ENCODE measurements at regions not wholly inside any gene's neighbourhood (a gene's known extent, or its start where the extent isn't known, plus 50 kb on each side); places are given as distances from the start of the nearest gene placed in this dataset.

GRCh38 chr5:157922026-157922425 lies 63.1 kb upstream of the CLINT1 start:
- no peak for TF ChIP-seq CTCF (conservative IDR thresholded peaks at IDR 0.05; ENCODE audit: low read depth, low read length)
- TF ChIP-seq EZH2 (IDR thresholded peaks at IDR 0.05; ENCODE audit: low read length, unreplicated experiment): no peak
- no peak for TF ChIP-seq EZH2phosphoT487 (IDR thresholded peaks at IDR 0.05; ENCODE audit: borderline replicate concordance, low read length)

Measured in PC-3 (cell line).